GM12801 (cell line): ENCODE measurements at regions not wholly inside any gene's neighbourhood (a gene's known extent, or its start where the extent isn't known, plus 50 kb on each side); places are given as distances from the start of the nearest gene placed in this dataset.

Experiments used
- TF ChIP-seq, protein P1 (sequence below): IDR thresholded peaks from one replicate; pipeline ENCODE4 v1.5.1; 2011; ENCODE audit warnings: control low read depth; ENCODE audit not compliant: insufficient read length; ENCODE audit errors: extremely low read depth

DNA sequence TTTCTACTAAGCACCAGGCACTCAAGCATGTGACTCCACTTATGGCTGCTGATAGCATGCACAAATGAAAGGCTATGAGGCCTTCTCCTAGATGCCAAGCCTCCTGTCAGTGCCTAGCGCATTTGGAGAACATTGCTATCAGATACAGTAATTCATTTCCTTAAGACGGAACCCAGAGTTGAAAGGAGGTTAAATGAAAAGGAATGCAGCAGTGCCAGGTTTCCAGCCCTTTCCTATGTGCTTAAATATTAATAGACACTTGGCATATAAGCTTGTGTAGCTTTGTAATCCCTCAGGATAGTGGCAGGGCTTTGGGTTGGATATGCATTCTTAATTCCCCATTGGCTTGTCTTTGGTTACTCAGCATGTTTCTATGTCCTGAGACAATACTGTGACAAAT lies 140.1 kb upstream of the FRY start:
- TF ChIP-seq, protein P1, sequence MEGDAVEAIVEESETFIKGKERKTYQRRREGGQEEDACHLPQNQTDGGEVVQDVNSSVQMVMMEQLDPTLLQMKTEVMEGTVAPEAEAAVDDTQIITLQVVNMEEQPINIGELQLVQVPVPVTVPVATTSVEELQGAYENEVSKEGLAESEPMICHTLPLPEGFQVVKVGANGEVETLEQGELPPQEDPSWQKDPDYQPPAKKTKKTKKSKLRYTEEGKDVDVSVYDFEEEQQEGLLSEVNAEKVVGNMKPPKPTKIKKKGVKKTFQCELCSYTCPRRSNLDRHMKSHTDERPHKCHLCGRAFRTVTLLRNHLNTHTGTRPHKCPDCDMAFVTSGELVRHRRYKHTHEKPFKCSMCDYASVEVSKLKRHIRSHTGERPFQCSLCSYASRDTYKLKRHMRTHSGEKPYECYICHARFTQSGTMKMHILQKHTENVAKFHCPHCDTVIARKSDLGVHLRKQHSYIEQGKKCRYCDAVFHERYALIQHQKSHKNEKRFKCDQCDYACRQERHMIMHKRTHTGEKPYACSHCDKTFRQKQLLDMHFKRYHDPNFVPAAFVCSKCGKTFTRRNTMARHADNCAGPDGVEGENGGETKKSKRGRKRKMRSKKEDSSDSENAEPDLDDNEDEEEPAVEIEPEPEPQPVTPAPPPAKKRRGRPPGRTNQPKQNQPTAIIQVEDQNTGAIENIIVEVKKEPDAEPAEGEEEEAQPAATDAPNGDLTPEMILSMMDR = no peak

DNA sequence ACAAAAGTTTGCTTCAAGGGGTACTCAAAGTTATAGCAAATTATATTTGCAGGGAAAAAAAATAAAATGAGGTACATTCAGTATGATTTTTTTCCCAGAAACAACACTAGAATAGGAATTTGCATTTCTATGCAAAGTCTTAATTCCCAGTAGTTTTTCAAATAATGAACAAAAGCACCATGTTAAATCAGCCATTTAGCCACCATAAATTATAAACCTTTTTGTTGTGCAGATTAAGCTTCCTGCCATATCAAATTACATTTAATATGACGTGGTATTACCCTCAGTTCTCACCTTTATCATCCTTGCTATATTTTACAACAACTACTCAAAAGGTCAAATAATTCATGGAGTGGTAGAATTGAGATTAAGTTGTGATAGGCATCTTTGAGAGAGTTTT lies 136.6 kb upstream of the FRY start:
- TF ChIP-seq, protein P1 = no peak

DNA sequence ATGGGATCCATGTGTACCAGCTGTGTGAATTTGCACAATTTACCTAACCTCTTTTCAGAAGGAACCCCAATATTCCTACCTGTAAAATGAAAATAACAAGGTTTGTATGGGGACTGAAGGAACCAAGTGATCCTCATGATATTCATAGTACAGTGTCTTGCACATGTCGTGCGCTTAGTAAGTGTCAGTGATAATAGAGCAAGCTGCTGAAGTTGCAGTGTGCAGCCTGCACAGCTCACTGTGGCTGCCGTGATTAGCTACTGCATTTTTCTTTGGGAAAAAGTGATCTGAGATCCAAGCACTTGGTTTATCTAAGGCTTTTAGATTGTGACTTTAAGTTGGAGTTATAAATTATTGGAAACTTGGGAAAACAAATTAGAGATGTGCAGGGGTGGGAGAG lies 135.9 kb upstream of the FRY start:
- TF ChIP-seq, protein P1 = no peak

DNA sequence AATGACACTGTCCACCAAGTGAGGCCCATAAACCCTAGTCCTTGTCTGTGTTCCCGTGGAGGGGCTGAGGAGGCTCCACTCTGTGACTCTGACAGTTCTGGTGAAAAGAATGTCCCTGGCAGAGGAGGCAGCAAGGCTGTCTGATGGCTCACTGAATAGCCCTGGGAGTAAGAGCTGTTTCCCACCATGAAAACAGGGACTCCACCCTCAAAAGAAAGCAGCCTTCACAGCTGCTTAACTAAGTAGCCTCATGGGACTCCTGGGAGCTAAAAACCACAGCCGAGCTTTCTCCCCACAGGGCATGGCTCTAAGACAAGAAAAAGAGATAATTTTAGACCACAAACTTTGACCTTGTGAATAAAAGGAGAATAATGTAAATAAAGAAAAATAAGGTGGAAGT lies 135.1 kb upstream of the FRY start:
- TF ChIP-seq, protein P1 = no peak

DNA sequence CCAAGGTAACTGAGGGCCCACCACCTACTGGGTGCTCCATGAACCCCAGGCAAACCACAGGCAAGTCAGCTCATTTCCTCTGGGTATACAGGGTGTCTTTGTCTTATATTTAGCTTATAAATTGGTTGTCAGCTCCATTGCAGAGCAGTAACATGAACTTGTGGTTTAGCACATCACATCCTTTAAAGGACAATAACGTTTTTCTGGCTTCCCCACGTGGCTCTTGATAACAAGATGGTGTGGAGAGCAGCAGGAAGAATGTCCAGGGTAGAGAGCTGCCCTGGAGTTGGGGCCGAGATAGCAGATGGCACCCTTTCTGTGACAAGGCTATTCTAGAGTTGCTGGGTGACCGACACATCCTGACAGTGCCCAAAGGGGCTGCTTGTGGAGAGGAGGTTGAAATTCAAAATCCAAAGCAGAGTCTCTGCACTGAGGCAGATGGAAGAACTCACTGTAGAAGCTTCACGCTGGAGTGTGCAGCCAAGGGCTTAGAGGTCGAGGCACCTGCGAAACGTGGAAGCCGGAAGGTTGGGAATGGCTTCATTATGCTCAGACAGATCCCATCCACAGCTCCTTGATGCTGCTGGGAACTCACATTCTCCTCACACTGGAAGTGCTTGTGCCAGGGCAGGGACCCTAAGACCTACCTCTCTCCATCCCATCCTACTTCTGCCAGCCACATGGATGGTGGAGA lies 133.0 kb upstream of the FRY start:
- TF ChIP-seq, protein P1 = no peak

DNA sequence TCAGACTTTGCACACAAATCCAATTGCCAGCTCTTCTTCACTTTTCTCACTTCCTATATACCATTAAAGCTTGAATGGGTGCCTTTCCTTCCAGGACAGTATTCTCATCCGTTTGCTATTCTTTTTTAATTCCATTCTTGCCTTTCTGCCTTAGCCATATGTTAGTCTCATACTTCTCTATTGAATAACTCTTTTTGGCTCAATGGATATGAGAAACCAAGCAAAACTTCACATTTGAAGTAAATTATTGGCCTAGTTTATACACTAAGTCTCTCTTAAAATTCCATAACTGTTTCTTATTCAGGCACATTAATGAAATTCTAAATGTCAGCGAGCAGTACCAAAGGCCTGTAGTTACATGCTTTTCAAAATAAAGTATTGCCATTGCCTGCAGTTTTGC lies 129.6 kb upstream of the FRY start:
- TF ChIP-seq, protein P1 = no peak

DNA sequence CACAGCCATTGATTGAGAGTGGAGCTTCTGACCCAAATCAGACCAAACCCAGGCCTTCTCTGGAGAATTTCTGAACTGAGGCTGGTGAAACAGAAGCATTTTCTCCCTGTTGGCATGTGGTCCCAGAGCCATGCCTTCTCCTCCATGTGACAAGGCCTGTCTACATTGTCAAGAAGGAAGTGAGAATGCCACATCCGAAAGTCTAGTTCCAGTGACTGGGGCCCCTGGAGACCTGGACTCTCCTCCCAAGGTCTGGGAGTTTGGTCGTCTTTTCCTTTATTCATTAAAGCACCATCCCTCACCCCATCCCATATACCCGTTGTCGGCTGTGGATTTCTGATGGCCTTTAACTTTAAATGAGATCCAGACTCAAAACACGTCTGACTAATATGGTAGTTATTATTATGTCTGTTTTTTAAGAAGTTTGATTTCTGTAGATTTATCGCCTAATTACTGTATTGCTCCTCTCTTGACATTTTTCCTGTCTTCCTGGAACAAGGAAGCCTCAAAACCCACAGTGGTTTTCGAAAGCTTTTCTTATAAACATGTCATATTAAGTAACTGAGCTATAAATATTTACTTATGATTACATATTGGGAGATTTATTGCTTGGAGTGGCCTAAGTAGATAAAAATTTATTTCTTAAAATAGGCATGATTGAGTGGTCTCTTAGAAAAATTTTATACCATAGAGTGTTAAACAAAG lies 128.3 kb upstream of the FRY start:
- TF ChIP-seq, protein P1 = no peak
